GM19023 (cell line): ENCODE measurements at regions not wholly inside any gene's neighbourhood (a gene's known extent, or its start where the extent isn't known, plus 50 kb on each side); places are given as distances from the start of the nearest gene placed in this dataset.

Experiments used
- ATAC-seq: cut with Tn5 transposase; IDR thresholded peaks from one replicate; pipeline ENCODE4 v1.9.1; 2021; ENCODE audit warnings: mild to moderate bottlenecking, moderate library complexity; ENCODE audit not compliant: unreplicated experiment

DNA sequence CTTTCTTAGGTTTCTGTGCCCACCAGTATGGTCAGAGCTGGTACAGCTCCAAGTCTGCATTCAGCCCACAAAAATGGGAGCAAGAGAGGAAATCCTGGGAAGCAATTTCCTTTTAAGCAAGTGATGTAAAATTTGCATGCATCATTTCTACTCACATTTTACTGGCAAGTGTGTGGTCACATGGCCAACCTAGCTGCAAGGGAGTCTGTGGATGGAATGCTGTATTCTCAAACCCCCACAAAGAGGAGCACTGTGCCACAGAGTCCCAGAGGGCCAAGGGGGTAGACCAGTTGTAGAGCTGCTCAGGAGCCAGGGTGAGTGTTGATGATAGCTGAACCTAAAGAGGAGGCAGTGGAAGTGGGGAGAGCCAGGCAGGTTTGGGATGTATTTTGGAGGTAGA is 154.3 kb upstream of the SPRY4 start:
- ATAC-seq = no peak

DNA sequence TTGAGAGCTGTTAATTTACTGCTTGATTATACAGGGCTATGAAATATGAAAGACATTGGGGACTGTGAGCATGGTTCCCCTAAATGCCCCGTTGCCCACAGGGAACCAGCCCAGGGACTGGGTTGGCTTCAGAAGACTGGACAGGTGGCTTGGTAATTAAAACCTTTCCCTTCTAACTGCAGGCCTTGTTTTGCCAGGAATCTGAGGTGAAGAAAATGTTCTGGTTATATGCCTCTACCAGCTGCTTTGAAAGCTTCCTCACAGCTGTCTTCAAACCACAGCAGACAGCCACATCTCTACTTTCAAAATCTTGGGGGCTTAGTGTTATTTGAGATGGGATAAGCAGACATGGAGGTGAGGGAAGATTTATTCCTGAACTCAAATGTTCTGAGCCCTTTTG is 153.3 kb upstream of the SPRY4 start:
- no peak for ATAC-seq

DNA sequence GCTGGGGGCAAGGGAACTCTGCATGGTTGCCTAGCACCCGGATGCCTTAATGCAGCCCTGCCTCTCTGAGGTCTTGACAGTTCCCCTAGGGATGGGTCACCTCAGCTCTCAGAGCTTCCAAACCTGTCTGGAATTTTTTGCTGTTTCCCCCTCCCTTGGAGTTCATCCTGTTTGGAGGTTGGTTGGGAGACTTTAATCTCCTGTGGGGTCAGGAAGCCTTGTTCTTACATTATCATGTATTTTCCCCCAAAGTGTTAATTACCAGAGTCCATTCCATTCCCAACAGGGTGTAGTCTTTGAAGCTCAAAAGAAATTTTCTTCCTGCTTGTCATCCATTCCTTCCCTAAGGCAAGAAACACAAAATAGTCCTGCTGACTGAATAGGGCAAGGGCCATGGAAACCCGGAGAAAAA is 150.3 kb upstream of the SPRY4 start:
- ATAC-seq = no peak

DNA sequence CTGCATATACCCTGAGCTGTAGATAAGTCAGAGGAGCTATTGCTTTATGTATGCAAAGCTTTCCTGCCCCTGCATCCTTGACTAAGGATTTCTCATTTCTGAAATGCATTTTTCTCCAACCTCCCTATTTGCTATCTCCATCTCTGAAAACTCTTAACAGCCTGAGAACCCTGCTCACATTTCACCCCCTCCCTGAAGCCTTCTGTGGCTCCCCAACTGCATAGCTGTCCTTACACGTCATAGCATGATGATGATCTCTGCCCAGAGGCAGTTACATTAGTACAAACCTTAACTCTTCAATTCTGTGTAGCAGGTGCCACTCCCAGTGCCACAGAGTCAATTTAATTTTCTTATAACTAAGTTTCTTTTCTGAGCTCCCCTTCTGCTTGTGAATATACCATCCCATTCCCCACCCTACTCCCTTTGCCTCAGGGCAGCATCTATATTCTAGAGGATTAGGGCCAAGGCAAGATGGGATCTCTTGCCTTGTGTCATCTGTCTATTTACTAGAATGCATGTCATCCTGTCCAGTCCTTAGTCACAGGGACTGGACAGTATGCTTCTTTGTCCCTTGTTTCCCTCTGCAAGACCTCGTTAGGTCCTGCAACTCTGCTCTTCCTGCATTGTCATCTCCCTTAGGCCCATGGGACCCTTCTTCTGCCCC is 149.7 kb upstream of the SPRY4 start:
- ATAC-seq = no peak

DNA sequence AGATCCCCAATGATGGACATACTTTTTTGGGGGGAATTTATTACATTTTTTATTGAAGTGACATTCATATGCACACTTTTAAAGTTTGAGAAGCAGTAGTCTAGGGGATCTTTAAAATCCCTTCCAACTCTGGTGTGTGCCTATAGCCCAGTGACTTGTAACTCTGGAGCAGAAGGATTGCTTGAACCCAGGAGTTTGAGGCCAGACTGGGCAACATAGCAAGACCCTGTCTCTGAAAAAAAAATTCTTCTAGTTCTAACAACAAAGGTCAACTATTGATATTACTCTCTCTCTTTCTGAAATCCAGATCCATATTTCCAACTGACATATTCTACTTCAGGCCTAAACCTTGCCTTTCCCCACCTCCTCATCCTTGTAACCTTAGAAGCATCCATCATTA is 148.2 kb upstream of the SPRY4 start:
- no peak for ATAC-seq

DNA sequence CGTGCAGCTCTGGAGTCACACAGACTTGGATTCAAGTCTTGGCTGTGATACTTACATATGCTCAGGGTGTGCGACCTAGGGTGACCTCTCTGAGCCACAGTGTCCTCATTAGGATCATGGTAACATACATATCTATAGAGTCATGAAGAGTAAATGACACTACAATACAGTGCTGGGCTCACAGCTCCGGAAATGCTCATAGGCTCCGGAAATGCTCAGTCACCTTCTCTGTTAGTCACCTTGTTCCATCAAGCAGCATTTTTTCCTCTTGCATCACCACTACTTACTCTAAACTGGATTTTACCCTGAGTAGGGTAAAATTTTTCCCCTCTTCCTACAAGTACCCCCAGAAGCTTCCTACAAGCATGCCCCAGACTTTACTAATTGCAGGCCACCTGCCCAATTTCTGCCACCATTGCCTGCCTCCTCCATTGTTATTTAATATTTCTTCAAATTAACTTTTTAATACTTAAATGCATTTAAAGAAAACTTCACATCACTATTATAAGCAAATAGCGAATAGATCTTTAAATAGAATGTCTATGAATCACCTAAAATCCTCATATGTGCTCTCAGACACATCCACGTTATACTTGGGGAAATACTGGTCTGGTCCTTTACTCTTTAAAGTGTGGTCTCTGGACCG is 147.6 kb upstream of the SPRY4 start:
- ATAC-seq = no peak

DNA sequence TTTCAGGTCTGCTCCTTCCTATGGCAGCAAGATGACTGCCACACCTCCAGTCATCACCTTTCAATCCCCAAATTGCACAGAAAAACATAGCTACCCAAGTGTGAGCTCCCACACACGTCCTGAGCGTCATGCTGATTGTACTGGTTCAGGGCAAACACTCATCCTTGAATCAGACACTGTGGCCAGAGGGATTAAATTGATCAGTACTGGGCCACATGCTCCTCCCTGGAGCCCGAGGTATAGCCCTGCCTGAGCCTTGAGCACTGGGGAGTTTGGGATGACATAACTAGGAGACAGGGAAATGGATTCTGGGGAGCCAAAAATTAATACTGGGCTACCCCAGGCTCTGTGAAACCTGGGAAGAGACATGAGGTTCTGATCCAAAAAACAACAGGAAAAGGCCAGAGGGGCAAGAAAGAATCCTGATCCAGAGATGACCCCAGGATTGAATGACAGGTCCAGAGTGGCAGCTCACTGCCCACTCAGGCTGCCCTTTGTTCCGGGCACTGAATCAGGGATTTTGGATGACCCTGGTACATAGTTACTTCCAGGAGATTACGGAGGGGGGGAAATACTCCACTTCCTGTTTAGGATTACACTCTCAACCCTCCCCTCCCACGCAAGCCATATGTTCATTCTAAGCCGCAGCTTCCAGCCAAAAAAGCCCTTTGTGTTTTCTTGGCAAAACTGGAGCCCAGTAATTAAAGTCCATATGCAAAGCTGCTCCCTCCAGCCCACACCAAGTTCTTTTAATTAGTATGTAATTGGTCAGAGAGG is 141.6 kb upstream of the SPRY4 start:
- no peak for ATAC-seq

DNA sequence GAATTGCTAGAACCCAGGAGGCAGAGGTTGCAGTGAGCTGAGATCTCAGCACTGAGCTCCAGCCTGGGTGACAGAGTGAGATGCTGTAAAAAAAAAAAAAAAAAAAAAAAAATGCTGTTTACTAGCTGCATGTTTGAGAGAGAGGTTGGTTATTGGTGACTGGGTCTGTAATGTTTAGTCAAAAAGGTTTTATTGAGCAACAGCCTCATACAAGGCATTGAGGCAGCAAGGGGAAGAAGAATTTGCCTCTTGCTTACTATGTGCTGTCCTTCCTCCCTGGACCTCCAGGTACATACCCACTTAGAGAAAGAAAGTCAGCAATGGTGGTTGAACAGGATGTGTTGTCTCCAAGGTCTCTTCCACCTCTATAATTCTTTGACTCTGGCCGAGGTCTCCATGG is 140.7 kb upstream of the SPRY4 start:
- no peak for ATAC-seq

DNA sequence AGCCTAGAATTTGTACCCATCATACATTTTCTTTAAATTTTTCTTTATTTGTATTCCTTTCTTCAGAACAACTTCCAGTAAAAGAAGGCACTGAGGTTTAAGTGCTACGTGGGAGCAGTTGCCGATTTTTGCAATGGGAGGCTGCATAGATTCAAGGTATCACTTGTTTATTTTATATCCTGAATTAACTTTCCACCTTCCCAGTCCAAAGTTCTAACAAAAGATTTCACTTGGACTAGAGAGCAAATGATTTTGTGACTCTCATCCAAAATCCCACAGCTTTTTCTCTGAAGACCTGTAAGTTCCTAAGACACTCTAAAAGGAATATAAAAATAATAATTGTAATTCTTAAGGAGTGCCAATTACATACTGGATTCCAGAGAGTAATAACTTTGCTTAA is 139.1 kb upstream of the SPRY4 start:
- ATAC-seq = no peak

DNA sequence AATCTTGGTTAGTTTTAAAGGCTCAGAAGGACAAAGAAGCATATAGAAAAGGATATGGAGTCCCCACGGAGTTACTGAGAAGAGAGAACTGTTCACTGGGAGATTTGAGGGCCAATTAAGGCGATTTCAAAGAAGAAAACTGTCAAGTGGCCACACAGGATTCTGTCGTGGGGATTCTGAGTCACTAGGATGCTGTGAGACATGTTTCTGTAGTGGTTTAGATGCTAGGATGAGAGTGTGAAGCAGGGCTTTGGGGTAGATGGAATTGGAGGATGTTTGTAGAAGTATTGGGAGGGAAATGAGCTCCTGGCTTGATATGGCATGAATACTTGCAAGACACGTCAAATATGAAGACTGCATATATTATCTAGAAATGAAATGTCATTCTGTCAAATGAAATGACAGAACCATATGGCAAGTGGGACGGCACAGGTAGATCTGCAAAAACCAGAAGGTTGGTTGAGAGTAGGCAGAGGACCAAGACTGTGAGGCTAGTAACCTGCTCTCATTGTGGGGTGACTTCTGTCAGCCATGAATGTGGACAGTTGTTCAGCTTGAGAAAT is 136.3 kb upstream of the SPRY4 start:
- ATAC-seq = no peak

DNA sequence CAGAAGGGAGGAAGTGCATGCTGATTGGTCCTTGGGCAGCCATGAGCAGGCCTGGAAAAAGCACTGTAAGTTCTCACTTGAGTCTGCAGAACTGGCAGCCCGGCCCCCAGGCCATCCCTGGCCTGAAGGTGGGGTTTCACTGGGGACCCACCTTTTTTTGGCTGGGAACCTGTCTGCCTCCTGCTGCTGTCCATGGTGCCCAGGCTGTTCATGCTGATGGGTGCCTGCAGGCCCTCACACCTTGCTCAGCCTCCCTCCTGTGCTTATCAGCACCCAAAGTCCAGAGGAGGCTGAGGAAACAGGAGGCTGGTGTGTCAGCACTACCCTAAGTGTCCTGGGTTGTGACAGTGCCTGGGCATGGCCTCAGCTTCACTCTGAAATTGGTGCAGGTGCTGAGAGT is 134.4 kb upstream of the SPRY4 start:
- no peak for ATAC-seq

DNA sequence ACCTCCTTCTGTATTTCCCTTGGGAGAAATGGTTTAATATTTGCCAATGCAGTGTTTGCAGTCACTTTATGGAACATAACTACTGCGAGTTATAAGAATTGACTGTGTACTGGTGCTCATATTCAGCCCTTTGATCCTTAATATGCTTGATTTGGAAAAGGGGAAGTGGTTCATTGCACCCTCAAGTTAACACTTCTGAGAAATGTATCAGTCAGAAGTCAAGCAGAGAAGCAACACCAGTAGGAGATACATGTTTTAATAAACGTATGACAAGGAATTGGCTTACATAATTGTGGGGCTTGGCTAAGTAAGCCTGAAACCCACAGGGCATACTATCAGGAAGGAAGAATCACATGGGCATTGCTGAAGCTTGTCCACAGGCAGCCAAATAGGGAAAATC is 131.0 kb upstream of the SPRY4 start:
- no peak for ATAC-seq

DNA sequence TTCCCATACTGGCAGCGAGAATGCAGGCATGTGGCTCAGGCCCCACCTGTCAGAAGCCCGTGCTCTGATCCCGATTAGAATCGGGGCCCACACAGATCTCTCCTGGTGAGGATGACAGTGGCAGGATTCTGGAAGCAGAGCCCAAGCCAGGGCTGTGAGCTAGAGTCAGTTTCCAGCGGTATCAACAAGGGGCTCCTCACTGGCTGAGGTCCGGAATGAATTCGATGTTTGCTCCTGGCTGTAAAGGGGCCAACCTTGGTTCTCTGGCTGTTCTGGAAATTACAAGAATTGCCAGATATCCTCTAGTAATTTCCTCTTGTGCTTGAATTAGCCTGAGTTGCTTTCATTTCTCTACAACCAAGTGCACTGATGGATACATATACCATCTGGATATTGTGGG is 129.1 kb upstream of the SPRY4 start:
- no peak for ATAC-seq

DNA sequence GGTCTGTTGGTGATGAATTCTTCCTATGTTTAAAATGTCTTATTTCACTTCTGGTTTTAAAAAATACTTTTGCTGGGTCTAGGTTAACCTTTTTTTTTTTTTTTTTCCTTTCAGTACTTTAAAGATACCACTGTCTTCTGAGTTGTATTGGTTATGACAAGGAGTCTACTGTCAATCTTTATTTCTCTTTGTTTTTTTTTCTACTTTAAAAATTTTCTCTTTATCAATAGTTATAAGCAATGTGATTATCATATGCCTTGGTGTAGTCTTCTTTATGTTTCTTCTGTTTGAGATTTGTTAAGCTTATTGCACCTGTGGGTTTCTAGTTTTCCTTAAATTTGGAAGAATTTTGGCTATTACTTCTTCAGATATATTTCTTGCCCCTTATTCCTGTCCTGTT is 125.6 kb upstream of the SPRY4 start:
- no peak for ATAC-seq

DNA sequence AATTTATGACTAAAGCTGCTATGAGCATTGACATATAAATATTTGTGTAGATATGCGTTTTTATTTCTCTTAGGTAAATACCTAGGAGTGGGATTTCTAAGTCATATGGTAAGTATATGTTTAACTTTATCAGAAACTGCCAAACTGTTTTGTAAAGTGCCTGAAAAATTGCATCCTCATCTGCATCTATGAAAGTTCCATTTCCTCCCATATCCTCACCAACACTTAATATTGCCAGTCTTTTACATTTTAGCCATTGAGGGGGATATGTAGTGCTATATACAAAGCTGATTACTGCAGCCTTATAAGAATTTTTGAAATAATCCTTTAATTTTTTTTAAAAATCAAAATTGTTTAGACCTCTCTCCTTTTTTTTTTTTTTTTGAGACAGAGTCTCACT is 123.1 kb upstream of the SPRY4 start:
- no peak for ATAC-seq

DNA sequence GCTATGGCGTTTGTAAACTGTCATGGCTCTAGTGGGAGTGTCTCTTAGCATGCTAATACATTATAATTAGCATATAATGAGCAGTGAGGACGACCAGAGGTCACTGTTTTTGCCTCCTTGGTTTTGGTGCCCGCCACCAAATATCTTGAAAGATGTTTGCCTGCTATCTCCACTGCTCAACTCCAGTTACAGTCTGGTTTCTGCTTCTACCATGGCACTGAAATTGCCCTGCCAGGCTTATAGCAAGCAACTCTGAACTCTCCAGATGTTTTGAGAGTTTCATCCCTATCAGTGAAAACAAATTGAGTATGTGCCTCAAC is 122.1 kb upstream of the SPRY4 start:
- no peak for ATAC-seq

DNA sequence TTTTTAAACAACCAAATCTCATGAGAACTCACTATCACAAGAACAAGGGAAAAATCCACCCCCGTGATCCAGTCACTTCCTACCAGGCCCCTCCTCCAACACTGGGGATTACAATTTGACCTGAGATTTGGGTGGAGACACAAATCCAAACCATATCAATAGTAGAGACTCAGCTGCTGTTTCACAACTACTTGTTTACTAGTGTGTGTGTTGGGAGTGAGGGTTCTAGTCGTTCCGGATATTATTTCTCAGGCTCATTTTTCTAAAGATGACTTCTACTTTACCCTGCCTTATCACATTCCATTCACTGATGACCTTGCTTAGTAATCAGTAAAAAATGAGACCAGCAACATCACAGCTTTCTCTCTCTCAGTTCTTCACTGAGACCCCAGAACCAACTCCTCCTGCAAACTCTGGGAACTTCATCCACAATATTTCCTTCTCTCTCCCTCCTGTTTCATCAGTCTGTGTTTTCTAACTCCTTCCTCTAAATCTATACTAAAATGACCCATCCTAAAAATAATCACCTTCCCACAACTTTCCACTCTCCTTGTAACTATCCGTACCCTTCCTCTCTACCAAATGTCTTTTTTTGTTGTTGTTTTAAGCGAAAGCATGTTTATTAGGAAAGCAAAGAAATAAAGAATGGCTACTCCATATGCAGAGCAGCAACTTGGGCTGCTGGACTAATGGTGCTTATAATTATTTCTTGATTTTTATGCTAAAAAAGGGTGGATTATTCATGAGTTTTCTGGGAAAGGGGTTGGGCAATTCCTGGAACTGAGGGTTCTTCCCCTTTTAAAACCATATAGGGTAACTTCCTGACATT is 121.5 kb upstream of the SPRY4 start:
- ATAC-seq = no peak

DNA sequence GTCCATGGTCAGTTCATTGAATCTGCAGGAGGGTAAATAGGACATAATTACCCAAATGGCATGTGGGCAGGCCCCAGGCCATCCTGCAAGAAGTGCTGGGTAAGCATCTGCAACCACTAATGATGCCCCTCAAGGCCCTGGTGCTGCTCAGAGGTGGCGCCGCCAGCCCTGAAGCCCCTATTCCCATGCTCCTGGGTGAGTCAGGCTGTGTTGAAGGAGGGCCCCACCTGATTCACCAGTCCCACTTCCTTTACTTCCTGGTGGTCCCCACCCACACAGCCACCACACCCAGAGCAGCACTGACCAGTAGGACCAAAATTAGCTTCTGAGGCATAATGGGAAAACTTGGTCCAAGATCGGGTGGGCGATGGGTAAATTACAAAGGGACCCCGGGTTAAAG is 120.4 kb upstream of the SPRY4 start:
- no peak for ATAC-seq

DNA sequence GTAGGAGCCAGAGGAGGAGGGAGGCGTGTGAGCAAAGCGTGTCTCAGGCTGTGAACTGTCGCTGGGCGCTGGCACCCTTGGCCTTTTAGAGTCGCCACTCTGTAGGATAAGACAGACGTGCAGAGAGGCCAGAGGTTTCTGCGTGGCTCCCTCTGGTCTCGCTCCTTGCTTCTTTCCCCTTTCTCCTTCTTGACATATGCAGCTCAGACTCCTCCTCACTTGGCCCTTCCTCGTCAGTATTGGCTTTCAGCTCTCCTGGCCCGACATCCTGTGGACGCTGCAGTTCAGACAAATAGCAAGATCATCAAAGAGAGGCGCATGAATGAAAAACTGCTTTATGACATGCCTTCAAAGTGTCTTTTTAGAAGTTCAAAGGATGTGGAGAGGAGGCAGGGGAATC is 116.8 kb upstream of the SPRY4 start:
- ATAC-seq = no peak

DNA sequence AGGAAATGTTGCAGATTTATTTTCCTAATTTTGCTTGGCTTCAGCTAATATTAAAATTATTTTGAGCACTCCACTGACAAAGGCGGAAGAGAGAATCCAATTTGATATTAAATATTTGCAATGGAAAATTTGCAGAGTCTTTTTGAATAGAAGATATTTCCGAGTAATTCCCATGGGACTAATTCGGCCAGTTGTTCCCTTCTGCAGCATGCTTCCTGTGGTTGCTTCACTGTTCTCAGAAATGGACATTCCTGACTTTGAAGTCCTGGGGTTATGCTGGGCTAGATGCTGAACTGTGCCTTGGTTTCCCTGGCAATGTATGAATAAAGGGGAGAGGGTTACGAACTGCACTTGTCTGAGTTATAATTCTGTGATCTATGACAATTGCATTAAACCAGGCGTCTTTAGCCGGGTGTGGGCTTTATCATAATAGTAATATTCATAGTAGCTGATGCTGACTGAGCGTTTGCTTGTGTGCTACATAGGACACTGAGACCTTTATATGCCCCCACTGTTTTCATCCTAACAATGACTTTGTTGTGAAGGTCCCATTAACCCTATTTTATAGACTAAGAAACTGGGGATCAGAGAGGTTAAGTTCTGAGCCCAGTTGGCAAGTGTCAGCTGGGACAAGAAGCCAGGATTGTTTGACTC is 114.5 kb upstream of the SPRY4 start:
- no peak for ATAC-seq

DNA sequence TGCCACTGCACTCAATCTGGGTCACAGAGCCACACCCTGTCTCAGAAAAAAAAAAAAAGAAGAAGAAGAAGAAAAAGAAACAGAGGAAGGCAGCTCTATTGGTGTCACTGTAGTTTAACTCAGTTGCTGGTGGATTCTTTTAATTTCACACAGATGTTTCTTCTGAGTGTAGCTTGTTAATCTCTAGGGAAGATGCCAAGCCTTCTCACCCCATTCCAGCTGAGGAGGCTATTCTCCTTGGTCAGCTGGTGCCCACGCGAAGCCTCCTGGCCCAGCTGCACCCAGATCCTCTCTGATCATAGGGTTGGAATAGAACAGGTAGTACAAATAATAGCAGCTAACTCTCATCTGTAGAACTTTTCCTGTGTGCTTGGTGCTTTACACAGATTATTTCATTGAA is 113.8 kb upstream of the SPRY4 start:
- ATAC-seq = no peak
